ENCODE measurements at regions not wholly inside any gene's neighbourhood (a gene's known extent, or its start where the extent isn't known, plus 50 kb on each side); places are given as distances from the start of the nearest gene placed in this dataset.
A peak's percentile ranks its signal among the peaks of the same experiment; 100 is the strongest.

GRCh38 chr17:70286391-70286790 is 117.1 kb downstream of the KCNJ2 start:
- DNase-seq (ENCODE audit: low spot score): no peak

- no peak for DNase-seq (ENCODE audit: low spot score)
These were observed 119.4 kb downstream of the KCNJ2 start for GRCh38 chr17:70288540-70289290.

DNA sequence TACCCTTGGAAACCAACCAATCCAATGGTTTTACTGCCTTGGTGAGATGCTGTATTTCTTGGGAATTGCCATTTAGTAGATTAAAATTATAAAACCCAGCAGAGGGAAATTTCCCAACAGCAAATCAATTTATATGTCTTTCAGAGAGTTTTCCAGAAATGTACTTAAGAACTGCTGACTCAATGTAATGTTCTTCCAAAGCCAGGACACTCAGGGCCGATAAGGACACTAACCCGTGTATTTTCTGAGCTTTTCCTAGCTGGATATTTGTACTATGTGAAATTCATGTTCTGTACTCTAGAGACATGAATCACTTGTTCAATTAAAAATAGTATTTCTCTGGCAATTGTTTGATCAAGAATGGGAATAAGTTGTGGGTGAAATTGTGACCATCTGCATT is 121.4 kb downstream of the KCNJ2 start:
- no peak for DNase-seq (ENCODE audit: low spot score)

GRCh38 chr17:70292366-70292765 is 123.0 kb downstream of the KCNJ2 start:
- no peak for DNase-seq (ENCODE audit: low spot score)

DNA sequence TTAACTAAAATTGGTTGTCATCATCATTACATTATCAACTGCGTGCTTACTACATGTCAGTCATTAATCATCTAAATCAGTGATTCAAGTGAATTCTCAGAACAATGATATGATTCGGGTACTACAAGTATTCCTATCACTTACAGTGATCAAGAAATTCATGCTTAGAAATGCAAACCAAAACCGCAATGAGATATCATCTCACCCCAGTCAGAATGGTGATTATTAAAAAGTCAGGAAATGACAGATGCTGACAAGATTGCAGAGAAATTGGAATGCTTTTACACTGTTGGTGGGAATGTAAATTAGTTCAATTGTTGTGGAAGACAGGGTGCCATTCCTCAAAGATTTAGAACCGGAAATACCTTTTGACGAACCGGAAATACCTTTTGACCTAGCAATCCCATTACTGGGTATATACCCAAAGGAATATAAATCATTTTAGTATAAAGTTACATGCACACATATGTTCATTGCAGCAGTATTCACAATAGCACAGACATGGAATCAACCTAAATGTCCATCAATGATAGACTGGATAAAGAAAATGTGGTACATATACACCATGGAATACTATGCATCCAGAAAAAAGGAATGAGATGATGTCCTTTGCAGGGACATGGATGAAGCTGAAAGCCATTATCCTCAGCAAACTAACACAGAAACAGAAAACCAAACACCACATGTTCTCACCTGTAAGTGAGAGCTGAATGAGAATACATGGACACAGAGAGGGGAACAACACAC is 124.4 kb downstream of the KCNJ2 start:
- DNase-seq (ENCODE audit: low spot score): peak; percentile 44

DNA sequence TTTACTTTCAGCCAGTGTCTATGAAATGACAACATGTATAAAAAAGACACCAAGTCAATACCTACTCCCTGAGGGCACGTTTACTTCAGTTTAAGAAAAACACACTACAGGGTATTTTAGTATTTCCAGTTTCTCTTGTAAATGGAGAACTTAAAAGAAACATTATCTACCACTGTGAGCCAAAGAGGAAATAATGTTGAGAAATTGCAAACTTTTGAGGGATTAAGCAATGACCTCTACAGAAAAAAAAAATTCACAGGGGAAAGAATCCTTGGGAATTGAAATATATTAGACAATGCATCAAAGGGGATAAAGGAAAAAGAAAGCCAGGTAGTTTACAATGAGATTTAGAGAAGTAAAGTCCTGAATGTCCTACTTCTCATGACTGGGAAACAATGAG is 126.0 kb downstream of the KCNJ2 start:
- DNase-seq (ENCODE audit: low spot score): no peak

DNA sequence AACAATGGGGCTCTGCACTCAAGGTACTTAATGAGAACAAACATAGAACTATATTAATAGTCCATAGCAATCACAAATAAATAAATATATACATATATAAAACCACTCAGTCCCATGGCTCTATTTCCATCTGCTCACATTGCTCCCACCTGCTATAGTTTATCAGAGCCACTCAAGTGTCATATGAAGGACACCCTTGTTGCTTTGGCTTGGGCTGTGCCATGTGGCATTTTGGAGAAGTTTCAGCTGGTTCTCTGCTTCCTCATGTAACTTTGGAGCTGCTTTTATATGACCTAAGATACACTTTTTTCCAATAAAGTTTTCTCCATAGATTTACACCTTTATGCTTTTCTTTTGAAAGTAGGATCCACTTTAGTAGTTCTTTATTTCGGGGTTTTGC is 126.4 kb downstream of the KCNJ2 start:
- no peak for DNase-seq (ENCODE audit: low spot score)

- no peak for DNase-seq (ENCODE audit: low spot score)
These were observed 127.1 kb downstream of the KCNJ2 start for GRCh38 chr17:70296456-70296855.

DNA sequence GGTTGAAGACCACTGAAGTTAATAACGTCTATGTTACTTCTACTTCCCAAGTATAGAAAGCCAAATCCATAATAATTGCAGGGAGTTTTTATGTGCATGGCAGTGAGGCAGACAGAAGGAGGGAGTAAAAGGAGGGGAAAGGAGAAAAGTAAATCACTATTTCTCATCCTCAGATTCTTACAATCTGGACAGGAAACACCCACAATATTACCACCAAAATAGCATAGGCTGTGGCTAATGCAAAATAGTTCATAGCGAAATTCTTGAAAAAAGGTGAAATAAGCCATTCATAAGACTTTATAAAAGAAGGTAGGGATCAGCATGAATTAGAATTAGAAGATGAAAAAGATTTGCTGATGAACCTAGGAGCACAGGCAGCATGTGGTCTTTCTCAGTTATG is 128.1 kb downstream of the KCNJ2 start:
- no peak for DNase-seq (ENCODE audit: low spot score)

DNA sequence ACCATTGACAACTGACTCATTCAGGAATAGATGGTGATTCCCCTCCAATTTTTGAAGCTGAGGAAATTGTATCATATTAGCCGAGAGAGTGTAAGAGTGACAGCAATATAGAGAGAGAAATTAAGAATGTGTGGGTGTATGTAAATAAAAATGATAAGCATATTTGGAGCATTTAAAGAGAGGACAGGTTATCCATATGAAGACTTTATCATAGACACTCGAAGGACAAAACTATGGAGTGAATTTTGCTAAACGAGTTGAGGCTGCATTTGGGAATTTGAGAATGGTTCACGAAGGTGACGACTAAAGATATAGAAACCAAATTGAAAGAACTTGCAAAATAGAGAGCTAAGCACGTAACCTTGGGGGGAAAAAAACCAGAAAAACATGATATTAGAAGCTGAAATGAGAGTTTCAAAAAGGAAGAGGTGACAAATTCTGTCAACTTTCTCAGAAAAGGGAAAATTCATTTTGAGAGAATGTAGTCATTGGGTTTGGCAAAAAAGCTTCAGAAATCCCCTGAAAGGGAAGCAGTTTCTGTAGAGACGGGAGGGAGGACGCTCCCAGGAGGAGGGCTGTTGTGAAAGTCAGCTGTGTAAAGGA is 129.7 kb downstream of the KCNJ2 start:
- DNase-seq (ENCODE audit: low spot score): no peak

GRCh38 chr17:70307430-70308225 is 138.3 kb downstream of the KCNJ2 start:
- DNase-seq (ENCODE audit: low spot score): no peak

DNA sequence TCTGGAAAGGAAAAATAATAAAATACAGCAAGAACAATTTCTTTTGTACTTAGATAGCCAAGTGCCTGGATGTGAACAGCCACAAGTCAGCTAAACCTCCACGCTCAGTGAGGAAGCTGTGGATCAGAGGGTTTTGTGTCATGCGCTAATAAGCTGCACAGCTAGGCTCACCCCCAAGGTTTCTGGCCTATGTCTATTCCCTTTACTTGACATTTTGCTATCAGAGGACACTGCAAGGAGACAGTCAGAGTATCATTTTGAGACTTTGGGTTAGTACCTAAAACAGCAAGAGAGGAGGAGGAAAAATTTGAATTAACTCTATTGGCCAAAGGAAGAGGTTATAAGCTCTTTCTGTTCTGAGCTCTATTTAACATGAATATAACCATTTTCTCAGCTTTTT is 139.3 kb downstream of the KCNJ2 start:
- DNase-seq (ENCODE audit: low spot score): no peak

DNA sequence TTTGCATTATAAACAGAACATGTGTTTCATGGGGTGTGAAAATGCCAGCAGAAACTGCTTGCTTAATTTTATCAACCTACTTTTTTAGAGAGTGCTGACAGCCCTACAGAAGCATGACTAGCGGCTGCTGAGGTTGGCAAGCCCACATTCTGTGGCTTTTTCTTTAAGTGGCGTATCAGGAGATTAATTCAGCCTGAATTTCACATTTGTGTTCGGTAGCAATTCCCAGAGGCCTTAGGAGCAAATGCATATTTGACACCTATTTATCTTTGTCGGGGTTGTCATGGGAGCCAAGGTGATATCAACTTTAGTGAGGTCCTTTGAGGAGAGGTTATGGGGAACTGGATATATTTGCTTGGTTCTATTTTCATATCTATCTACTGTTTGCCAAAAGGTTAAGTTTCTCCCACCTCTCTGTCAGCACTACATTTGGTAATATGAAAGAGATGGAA is 140.9 kb downstream of the KCNJ2 start:
- DNase-seq (ENCODE audit: low spot score): no peak

GRCh38 chr17:70313086-70313852 is 143.9 kb downstream of the KCNJ2 start:
- DNase-seq (ENCODE audit: low spot score): no peak

DNA sequence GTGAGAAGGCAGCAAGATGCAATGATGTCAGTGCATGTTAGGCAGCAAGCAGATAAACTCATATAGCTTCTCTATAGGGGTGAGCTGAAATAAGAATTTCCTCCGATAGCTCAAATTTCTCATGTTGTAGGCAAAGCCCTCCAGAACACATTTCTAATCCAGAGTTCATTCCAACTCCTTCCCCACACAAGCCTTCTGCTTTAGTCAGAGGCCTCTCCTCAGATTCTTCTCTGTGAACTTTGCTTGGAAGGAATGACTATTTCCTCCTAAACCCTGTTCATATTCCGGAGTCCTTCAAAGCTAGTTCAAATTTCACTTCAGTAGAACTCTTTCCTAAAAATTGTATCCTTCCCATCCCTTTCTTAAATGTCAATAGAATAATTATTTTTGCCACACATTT is 144.8 kb downstream of the KCNJ2 start:
- DNase-seq (ENCODE audit: low spot score): no peak

- DNase-seq (ENCODE audit: low spot score): no peak
These were observed 145.2 kb downstream of the KCNJ2 start for GRCh38 chr17:70314506-70314905.

DNA sequence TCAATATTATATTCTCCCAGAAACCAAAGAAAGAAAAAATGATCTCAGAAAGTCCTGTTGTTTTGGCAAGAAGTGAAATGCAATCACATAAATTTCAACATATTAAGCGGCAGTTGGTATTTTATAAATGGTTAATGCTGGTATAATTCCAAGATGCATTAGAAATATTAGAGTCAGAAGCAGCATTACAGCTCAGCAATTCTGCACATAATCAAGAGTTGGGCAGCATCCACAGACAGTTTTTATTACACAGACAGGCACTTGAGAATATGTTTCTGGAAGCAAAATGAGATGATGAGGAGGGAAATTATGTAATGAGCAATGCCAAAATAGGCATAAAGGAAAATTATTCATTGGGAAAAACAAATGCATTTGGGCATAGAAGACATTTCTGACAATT is 148.1 kb downstream of the KCNJ2 start:
- no peak for DNase-seq (ENCODE audit: low spot score)

DNA sequence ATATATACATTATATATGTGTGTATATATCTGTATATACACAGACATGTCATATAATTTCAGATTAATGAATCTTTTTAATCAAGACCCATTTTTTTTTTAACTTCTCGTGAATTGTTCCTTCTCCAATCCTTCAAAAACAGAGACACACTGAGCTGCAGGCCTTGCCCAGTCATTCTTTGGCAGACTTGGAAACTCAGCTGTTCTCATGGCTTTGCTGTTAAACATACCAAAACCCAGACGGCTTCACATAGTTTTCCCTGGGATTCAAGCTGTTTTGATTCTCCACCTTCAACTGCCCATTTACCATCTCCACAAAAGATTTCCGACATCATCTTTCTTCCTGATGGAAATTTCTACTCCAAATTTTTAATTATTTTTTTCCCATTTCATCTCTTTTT is 148.7 kb downstream of the KCNJ2 start:
- DNase-seq (ENCODE audit: low spot score): no peak

DNA sequence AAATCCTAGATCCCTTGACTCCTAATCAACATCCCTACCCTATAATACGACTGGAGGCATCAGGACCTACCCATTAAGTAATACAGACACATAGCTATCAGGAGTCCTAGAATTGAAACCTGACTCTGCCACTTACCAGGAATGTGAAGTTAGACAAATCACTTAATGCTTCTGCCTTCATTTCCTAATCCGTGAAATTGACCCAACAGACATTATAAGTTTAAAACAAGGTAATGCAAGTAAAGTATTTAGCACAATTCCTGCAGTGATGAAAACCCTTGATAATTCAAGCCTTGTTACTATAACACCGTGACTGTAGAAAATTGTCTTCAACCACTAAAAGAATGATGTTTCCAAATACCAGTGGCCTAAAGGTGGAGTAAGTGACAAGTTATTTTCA is 150.2 kb downstream of the KCNJ2 start:
- DNase-seq (ENCODE audit: low spot score): no peak

GRCh38 chr17:70320673-70321345 is 151.5 kb downstream of the KCNJ2 start:
- no peak for DNase-seq (ENCODE audit: low spot score)

- no peak for DNase-seq (ENCODE audit: low spot score)
These were observed 152.0 kb downstream of the KCNJ2 start for GRCh38 chr17:70321352-70321751.
